ENCODE measurements at regions not wholly inside any gene's neighbourhood (a gene's known extent, or its start where the extent isn't known, plus 50 kb on each side); places are given as distances from the start of the nearest gene placed in this dataset.

DNA sequence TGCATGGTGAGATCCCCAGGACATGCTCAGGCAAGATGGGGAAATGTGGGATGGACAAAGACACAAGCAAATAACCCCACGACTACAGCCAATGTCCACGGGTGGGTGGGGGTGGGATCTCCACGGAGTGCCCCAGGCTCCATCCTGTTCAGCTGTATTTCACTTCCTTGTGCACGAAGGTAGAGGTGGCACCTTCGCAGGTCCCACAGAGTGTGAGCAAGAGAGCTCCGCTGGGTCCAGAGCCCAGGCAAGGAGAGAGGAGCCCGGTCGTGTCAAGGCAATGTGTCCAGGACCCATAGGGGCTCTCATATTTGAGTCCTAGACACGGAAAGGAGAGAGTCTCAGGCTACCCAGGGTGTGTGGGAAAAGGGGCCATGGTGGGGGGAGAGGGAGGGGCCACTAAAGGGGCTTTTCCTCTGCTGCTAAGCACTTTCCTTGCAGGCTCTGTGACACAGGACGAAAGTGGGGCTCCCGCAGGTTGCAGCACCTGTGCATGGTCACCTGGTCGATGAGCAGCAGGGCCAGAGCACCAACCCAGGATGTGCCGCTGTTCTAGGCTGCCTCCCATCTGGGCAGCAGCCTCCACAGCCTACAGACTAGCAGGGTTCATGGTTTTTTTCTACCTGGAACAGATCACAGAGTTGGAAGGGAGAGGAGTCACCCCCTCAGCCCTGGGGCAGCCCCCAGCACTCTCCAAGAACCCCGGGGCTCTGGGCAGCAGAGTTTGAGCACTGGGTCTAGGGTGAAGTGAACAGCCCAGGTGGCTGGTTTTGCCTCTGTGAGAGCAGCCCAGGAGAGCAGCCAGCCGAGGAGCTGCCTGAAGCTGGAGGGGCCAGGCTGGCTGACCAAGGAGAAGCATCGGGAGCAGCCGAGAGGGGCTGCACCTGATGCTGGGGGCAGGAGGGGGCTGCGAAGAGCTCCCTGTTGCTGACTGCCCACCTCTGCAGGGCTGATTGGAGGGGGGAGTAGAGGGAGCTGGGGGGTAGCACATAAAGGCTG lies 100.7 kb upstream of the MVB12B start:
- ATAC-seq (no peak), DNase-seq (no peak)
- H3K36me3 ChIP-seq = no peaks in the 10 kb centered on the region
- peaks cover 11 to 48% (median 21%) of the 10 kb centered on the region in 9 donors for H3K27me3 ChIP-seq
- WGBS, 4 donors = 67 to 78% (median 72%) methylated on average over 14 to 18 of the region's 18 CpGs
- no peak overlapping the region for H3K4me3 ChIP-seq
- no peak for TF ChIP-seq POLR2A (IDR thresholded peaks at IDR 0.05)
- TF ChIP-seq, protein P1, sequence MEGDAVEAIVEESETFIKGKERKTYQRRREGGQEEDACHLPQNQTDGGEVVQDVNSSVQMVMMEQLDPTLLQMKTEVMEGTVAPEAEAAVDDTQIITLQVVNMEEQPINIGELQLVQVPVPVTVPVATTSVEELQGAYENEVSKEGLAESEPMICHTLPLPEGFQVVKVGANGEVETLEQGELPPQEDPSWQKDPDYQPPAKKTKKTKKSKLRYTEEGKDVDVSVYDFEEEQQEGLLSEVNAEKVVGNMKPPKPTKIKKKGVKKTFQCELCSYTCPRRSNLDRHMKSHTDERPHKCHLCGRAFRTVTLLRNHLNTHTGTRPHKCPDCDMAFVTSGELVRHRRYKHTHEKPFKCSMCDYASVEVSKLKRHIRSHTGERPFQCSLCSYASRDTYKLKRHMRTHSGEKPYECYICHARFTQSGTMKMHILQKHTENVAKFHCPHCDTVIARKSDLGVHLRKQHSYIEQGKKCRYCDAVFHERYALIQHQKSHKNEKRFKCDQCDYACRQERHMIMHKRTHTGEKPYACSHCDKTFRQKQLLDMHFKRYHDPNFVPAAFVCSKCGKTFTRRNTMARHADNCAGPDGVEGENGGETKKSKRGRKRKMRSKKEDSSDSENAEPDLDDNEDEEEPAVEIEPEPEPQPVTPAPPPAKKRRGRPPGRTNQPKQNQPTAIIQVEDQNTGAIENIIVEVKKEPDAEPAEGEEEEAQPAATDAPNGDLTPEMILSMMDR (IDR thresholded peaks at IDR 0.05) = no peak
- H3K27ac ChIP-seq = no peak overlapping the region
- H3K4me1 ChIP-seq = peaks cover 0 to 6% (median 0%) of the 10 kb centered on the region in 12 donors
- intact Hi-C loops (cut with DNase I) = loop anchor here in 4 of 10 donors (5.0 to 10.0 kb wide), 5 partner anchors 661 to 819 kb away; no protein-coding TSS in a partner anchor
- peaks cover 0 to 9% (median 0%) of the 10 kb centered on the region in 12 donors for H3K9me3 ChIP-seq

DNA sequence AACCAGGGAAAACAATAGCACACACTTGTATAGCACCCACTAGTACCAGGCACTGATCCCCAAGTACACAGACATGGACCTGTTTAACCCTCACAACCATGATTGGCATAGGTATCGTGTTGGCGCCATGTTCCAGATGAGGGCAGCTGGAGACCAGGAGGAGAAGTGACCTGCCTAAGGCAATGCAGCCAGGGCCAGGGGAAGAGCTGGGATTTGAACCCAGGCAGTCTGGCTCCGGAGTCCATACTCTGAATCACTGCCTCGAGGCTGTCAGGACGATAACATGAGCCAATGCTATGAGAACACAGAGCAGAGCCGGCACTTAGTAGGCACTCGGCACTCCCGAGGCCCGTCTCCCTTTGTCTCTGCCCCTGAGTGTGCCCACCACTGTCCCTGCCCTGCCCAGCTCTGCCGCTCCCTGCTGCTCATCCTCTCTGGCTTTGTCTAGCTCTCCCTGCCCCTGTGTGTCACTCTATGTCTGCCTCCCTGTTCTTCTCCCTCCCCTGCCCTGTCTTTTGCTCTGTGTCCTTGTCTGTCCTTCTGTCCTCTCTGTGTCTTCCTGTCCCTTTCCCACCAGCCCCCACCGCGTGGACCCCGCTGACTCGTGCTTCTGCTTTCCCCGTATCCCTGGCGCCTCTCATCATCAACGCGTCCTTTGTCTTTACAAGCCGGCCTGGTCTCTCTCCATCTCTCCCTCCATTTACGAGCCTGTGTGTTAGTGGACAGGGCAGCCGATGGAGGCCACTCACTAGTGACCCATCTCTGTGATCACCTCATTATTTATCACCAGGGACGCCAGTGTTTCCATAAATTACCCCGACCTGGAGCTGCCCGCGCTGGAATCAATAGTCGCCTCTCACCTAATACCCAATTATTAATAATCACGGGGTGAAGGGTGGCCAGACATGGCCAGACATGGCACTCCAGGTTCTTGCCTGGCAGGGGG lies 99.4 kb upstream of the MVB12B start:
- WGBS, 4 donors = 80 to 85% (median 83%) methylated on average over 27 of the region's 27 CpGs
- TF ChIP-seq, protein P1 (IDR thresholded peaks at IDR 0.05) = no peak
- no peak for TF ChIP-seq POLR2A (IDR thresholded peaks at IDR 0.05)
- intact Hi-C loops (cut with DNase I) = loop anchor here in 4 of 10 donors (5.0 to 10.0 kb wide), 5 partner anchors 662 to 820 kb away; no protein-coding TSS in a partner anchor

GRCh38 chr9:126228111-126228780 lies 98.4 kb upstream of the MVB12B start:
- intact Hi-C loops (cut with DNase I) = loop anchor here (1.0 to 10.0 kb wide), 9 partner anchors 663 to 821 kb away; no protein-coding TSS in a partner anchor
- no peak for DNase-seq
- H3K27me3 ChIP-seq = peaks cover 0 to 25% (median under 1%) of the 10 kb centered on the region in 9 donors
- no peaks in the 10 kb centered on the region for H3K9me3 ChIP-seq
- no peak for ATAC-seq
- no peak overlapping the region for H3K4me3 ChIP-seq
- TF ChIP-seq POLR2A (IDR thresholded peaks at IDR 0.05) = no peak
- TF ChIP-seq, protein P1 (IDR thresholded peaks at IDR 0.05) = no peak
- WGBS, 4 donors = 80 to 86% (median 83%) methylated on average over 10 to 14 of the region's 14 CpGs
- no peaks in the 10 kb centered on the region for H3K4me1 ChIP-seq
- H3K27ac ChIP-seq = no peak overlapping the region
- H3K36me3 ChIP-seq = no peaks in the 10 kb centered on the region

More for the DNA sequence above, 99.4 kb upstream of the MVB12B start:
- H3K27me3 ChIP-seq = peaks cover 8 to 35% (median 11%) of the 10 kb centered on the region in 9 donors
- H3K9me3 ChIP-seq = no peaks in the 10 kb centered on the region
- H3K4me3 ChIP-seq = no peak overlapping the region
- no peak overlapping the region for H3K27ac ChIP-seq
- H3K4me1 ChIP-seq = peaks cover 0 to 6% (median 0%) of the 10 kb centered on the region in 12 donors
- DNase-seq = no peak
- no peaks in the 10 kb centered on the region for H3K36me3 ChIP-seq
- no peak for ATAC-seq
